GM19043 (cell line): ENCODE measurements at regions not wholly inside any gene's neighbourhood (a gene's known extent, or its start where the extent isn't known, plus 50 kb on each side); places are given as distances from the start of the nearest gene placed in this dataset.

ENCODE experiments used
- ATAC-seq: cut with Tn5 transposase; IDR thresholded peaks from one replicate; pipeline ENCODE4 v1.9.1; 2021; ENCODE audit warnings: low read depth; ENCODE audit not compliant: unreplicated experiment

DNA sequence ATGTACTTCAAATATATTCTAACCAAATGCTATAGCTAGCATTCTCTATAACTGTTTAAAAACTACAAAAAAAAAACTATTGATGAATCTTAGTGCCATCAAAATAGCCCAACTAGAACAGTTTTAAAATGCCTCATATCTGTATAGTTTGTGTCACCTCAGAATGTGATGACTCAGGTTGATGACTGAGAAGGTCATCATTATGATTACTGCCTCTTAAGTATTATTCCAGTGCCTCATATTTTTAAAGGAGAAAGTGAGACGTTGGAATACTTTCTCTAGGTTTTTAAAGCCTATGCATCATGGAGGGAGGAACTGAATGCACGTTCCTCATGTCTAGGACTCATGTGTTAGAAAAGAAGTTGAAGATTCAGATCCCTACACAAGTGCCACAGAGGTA lies 88.2 kb downstream of the TMA16 start:
- no peak for ATAC-seq

- ATAC-seq, result peak; percentile 44
These were observed 93.4 kb downstream of the TMA16 start for GRCh38 chr4:163587867-163588266.

GRCh38 chr4:163588532-163588931 lies 94.0 kb downstream of the TMA16 start:
- no peak for ATAC-seq

DNA sequence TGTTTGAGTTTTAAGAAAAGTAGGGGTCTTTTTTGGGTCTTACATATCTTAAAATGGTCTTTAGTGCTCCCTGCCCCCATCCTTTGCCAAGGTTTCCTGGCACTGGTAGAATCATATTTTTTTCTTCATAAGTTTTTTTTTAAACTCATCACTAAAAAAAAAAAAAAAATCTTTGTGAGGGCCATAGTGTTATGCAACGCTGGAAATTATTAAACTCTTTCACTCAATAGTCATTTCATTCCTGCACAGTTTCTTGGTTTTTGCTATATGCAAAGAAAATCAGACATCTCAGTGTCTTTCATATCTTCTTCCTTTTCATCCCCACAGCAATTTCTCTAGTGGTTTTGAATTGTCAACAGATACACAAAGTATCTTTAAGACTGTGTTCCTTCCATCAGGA lies 95.6 kb downstream of the TMA16 start:
- ATAC-seq, result peak; percentile 31

- no peak for ATAC-seq
These were observed 96.3 kb downstream of the TMA16 start for GRCh38 chr4:163590619-163591264.

GRCh38 chr4:163591614-163592020 lies 97.1 kb downstream of the TMA16 start:
- peak; percentile 70 for ATAC-seq

GRCh38 chr4:163592212-163592611 lies 97.7 kb downstream of the TMA16 start:
- ATAC-seq, result no peak

DNA sequence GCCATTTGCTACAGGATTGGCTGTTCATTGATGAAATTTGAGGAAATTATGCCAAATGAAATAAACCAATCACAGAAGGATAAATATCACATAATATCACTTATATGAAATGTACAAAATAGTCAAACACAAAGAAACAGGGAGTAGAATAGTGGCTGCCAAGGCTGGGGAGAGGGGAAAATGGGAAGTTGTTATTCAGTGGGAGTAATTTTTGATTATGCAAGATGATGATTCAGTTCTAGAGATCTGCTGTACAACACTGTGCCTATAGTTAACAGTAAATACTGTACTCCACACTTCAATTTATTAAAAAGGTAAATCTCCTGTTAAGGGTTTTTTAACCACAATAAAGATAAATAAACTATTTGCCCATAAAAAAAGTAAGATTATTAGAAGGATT lies 101.1 kb downstream of the TMA16 start:
- no peak for ATAC-seq

DNA sequence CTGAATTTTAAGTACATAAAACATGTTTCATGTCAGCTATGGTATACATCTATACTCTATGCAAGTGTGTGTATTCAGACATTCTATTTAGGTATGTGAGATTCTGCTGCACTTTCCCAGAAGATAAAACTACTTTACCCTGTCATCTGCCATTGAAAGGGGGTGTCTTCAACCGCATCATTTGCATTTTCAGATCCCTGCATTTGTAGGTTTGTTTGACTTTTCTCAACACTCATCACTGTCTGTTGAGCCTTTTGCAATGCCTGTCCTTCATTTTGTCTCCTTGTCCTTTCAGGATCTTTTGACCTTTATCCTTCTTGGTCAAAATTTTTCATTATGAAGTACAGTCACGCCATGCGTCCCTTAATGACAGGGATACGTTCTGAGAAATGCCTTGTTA lies 103.5 kb downstream of the TMA16 start:
- peak; percentile 79 for ATAC-seq

DNA sequence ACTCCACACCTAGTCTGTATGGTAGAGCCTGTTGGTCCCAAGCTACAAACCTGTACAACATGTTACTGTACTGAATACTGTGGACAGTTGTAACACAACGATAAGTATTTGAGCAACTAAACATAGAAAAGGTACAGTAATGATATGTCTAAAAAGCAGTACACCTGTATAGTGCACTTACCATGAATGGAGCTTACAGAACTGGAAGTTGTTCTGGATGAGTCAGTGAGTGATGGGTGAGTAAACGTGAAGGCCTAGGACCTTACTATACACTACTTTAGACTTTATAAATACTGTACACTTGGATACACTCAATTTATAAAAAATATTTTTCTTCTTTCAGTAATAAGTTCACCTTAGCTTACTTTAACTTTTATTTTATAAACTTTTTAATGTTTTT lies 104.0 kb downstream of the TMA16 start:
- peak; percentile 10 for ATAC-seq

DNA sequence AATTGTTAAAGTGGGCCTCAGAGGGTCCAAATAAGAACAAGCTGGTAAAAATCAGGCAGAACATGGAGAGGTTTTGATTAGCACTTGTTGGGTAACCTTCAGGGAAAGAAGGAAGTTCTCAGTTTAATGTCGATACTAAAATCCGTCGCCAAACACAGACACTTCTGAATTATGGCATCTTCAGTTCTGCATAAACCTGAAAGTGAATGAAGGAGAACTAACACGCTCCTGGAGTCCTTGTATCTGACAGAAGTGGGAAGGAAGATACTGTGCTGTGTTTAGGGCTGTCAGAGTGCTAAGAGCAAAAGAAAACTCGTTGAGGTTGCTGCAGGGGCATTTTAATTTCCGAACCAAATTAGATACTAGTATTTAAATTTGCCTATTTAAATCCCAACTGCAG lies 106.2 kb downstream of the TMA16 start:
- no peak for ATAC-seq

DNA sequence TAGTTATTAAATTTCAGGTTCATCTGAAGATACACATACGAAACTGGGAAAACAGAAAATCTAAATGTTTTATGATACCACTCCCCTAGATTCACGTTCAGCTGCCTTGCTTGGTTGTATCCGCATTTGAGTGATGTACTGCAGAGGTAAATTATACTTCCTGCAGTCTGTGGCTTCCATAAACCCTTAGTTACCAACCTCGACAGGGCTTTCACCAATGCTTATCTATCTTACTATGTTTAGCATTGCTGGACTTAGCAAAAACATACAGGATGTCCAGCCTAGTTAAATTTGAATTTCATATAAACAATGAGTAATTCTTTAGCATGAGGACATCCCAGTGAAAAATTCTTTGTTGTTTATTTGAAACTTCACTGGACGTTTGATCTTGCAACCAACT lies 108.8 kb downstream of the TMA16 start:
- peak; percentile 30 for ATAC-seq

DNA sequence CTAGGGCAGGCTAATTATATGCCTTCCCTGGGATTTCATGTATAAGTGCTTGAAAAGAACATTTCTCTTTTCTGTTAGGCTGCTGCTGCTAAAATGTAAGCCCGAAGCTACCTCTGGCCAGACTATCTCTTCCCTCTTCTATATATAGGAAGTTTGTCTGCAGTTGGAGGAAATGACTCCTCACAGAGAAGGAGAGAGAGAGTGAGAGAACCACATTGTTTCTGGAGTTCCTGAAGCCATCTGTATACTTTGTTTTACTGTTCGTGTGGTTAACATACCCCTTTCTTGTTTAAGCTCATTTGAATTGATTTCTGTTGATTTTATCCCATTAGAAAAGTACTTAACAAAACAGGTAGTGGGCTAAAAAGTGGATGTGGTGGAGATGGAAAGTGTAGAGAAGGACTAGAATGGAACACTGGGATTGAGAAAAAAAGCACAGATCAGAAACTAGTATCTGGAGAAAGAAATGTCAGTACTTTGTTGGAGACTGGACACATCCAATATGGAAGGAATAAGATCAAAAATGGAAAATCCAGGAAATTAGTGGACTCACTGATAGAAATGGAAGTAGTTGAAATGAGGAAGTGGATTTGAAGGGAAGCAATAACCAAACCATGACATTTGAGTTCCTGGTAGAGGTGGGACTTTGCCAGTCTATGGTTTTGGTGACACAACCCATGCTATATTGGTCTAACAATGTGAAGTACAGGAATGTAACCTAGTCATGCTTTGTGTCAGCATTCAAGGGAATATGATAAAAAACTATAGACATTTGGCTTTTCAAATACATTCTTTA lies 112.6 kb downstream of the TMA16 start:
- no peak for ATAC-seq

GRCh38 chr4:163609019-163609418 lies 114.5 kb downstream of the TMA16 start:
- ATAC-seq, result no peak

- ATAC-seq, result no peak
These were observed 116.2 kb downstream of the TMA16 start for GRCh38 chr4:163610648-163611047.

DNA sequence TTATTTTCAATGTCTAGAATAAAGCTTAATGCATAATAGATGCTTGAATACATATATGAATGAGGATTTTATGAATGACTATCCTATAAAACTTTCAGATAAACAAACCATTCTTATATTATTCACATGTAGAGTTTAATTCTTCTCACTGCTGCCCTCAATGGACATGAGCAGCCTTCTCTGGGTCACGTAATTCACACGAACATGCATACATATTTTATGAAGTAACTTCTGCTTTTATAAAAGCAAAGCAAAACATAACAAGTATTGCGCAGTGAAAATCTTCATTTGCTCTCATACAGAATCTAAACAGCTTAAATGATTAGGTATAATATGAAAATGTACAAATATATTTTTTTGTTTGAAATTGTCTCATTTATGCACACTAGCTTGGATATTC lies 116.7 kb downstream of the TMA16 start:
- no peak for ATAC-seq

DNA sequence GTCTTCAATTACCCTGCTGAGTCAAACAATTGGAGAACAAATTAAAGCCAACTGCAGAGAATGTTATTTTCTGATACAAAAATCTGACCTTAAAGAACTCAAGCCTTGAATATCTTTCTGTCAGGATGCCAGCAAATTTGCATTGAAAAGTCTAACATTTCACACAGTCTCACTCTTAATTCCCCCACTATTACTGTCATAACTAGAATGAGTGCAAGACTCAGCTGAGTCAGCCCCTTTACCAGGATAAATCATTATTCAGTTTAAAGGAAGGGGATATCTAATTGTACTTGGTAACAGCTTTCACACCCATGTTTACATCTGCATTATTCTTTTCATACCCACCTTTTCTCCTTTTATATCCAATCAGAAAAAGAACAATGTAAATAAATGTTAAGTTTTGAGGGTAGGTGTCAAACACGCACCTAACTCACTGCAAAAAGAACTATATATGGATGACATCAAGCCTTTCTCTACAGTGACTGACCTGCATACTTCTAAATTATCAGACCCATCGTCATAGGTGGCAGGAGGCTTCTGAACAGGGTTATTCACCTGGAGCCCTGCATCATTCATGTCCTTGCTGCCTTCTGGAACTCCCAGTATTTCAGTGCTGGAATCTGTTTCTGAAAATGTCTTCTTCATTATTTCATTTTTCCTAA lies 117.4 kb downstream of the TMA16 start:
- peak; percentile 62 for ATAC-seq

- ATAC-seq, result peak; percentile 25
These were observed 118.3 kb downstream of the TMA16 start for GRCh38 chr4:163612762-163613161.

DNA sequence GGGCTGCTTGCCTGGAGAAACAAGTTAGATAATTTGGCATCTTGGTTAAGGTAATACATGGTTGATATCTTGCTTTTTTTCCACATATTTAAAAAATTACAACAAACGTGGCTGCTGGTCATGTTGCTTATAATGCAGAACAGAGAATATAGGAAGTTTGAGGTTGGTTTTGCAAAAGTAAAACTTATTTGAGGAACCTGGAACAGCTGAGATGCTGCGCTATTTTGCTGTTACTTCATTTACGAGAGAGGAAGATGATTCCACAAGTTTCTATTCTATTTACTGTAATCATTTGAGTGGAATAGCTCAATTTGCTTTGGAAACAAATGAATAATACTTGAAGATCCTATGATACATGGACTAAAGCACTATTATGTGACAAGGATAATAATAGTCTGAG lies 118.9 kb downstream of the TMA16 start:
- ATAC-seq, result no peak

DNA sequence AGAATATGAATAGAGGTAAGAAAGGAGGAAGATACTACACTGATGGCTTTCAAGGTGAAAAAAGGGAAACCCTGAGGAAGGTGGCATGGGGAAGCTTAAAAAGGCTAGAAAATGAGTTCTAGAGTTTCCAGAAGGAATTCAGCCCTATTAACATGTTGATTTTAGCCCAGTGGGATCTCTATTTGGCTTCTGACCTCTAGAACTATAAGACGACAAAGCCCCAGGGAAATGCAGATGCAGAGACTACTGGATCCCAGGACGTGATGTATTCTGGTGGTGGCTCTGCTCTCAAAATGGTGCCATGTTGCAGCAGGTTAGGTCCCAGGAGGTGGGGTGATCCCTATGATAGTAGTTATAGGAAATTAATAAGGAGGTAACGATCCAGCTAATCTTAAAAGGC lies 120.4 kb downstream of the TMA16 start:
- no peak for ATAC-seq

GRCh38 chr4:163618845-163619244 lies 124.4 kb downstream of the TMA16 start:
- no peak for ATAC-seq

- ATAC-seq, result no peak
These were observed 126.2 kb downstream of the TMA16 start for GRCh38 chr4:163620738-163621137.
